ENCODE measurements at regions not wholly inside any gene's neighbourhood (a gene's known extent, or its start where the extent isn't known, plus 50 kb on each side); places are given as distances from the start of the nearest gene placed in this dataset.

DNA sequence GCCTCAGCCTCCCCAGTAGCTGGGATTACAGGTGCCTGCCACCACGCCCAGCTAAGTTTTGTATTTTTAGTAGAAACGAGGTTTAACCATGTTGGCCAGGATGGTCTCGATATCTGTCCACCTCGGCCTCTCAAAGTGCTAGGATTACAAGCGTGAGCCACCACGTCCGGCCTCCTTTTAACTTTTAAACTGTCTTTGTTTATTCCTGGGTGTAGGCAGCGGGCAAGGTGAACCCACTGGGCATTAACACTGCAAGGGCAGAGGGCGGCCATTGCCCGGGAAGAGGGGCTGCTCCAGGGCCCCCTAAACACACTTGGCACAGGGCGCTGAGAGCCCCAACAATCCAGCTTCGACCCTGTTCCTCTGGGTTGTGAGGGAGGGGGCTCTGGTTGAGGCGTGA is 693.6 kb downstream of the BRD1 start:
- DNase-seq: no peak
- WGBS, 5 donors: 82 to 90% (median 86%) methylated on average over 13 of the region's 13 CpGs
- intact Hi-C loops (cut with DNase I; ENCODE audit: low total_unique reads): no loop called here
- Histone ChIP-seq H3K4me3 (no peak overlapping the region), H3K9me3 (no peaks in the 10 kb centered on the region), H3K27ac (no peak overlapping the region), H3K4me1 (no peaks in the 10 kb centered on the region), H3K27me3 (replicated peaks in 1 of 7) (peaks cover 0 to 61% (median 3%) of the 10 kb centered on the region in 7 donors), H3K36me3 (no peaks in the 10 kb centered on the region)
- TF ChIP-seq, protein P1, sequence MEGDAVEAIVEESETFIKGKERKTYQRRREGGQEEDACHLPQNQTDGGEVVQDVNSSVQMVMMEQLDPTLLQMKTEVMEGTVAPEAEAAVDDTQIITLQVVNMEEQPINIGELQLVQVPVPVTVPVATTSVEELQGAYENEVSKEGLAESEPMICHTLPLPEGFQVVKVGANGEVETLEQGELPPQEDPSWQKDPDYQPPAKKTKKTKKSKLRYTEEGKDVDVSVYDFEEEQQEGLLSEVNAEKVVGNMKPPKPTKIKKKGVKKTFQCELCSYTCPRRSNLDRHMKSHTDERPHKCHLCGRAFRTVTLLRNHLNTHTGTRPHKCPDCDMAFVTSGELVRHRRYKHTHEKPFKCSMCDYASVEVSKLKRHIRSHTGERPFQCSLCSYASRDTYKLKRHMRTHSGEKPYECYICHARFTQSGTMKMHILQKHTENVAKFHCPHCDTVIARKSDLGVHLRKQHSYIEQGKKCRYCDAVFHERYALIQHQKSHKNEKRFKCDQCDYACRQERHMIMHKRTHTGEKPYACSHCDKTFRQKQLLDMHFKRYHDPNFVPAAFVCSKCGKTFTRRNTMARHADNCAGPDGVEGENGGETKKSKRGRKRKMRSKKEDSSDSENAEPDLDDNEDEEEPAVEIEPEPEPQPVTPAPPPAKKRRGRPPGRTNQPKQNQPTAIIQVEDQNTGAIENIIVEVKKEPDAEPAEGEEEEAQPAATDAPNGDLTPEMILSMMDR (IDR thresholded peaks at IDR 0.05 in 8 of 11, conservative IDR thresholded peaks at IDR 0.05 in 3 of 11): no peak
- TF ChIP-seq POLR2A (IDR thresholded peaks at IDR 0.05) (no peak), POLR2AphosphoS5 (IDR thresholded peaks at IDR 0.05) (no peak)

DNA sequence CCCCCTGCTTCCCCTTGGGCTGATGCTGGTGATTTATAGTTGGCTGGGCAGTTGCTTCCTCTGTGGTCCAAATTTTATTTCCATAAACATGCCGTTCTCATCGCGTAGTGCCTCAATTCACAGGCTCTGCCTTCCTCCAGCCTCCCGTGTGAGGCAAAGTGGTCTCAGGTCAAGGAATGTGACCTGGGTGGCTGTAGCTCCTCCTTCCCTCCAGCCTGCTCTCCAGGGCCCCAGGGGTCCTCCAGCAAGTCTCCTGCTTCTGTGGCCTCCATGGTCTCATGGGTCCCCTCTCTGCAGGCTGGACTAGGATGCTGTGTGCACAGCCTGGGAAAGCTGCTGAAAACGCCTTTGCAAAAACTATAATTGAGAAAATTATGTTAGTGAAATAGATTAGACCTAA is 694.1 kb downstream of the BRD1 start:
- no peaks in the 10 kb centered on the region for H3K9me3 ChIP-seq
- 15 to 24% (median 17%) methylated on average over 5 of the region's 5 CpGs for WGBS, 5 donors
- no peak for TF ChIP-seq POLR2A (IDR thresholded peaks at IDR 0.05)
- no peak for TF ChIP-seq POLR2AphosphoS5 (IDR thresholded peaks at IDR 0.05)
- TF ChIP-seq, protein P1 (IDR thresholded peaks at IDR 0.05 in 8 of 11, conservative IDR thresholded peaks at IDR 0.05 in 3 of 11): no peak
- intact Hi-C loops (cut with DNase I; ENCODE audit: low total_unique reads): no loop called here
- no peaks in the 10 kb centered on the region for H3K36me3 ChIP-seq
- H3K4me1 ChIP-seq: no peaks in the 10 kb centered on the region
- no peak for DNase-seq
- H3K27me3 ChIP-seq (replicated peaks in 1 of 7): peaks cover 0 to 61% (median 3%) of the 10 kb centered on the region in 7 donors
- H3K27ac ChIP-seq: no peak overlapping the region
- H3K4me3 ChIP-seq: no peak overlapping the region

DNA sequence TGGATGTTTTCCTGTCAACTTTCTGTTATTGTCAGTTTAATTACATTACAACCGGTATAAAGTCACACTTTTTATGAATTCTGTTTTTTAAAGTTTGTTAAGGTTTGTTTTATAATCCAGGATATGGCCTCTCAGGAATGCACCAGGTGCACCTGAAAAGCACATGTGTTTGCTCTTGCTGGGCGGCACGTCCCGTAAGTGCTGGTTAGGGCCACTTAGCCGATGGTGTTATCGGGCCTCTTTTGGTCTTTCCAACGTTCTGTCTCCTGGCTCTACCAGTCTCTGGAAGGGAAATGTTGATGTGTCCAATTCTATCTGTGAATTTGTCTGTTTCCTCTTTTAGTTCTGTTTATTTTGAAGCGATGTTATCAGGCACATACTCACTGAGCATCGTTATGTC is 695.7 kb downstream of the BRD1 start:
- H3K27ac ChIP-seq: no peak overlapping the region
- no peaks in the 10 kb centered on the region for H3K9me3 ChIP-seq
- H3K27me3 ChIP-seq (replicated peaks in 1 of 7): peaks cover 0 to 61% (median 3%) of the 10 kb centered on the region in 7 donors
- no peak overlapping the region for H3K4me3 ChIP-seq
- H3K36me3 ChIP-seq: no peaks in the 10 kb centered on the region
- intact Hi-C loops (cut with DNase I; ENCODE audit: low total_unique reads): no loop called here
- 46 to 54% (median 49%) methylated on average over 9 of the region's 9 CpGs for WGBS, 5 donors
- TF ChIP-seq, protein P1 (IDR thresholded peaks at IDR 0.05 in 8 of 11, conservative IDR thresholded peaks at IDR 0.05 in 3 of 11): no peak
- TF ChIP-seq POLR2AphosphoS5 (IDR thresholded peaks at IDR 0.05) (no peak), POLR2A (IDR thresholded peaks at IDR 0.05) (no peak)
- H3K4me1 ChIP-seq: no peaks in the 10 kb centered on the region
- DNase-seq: no peak

DNA sequence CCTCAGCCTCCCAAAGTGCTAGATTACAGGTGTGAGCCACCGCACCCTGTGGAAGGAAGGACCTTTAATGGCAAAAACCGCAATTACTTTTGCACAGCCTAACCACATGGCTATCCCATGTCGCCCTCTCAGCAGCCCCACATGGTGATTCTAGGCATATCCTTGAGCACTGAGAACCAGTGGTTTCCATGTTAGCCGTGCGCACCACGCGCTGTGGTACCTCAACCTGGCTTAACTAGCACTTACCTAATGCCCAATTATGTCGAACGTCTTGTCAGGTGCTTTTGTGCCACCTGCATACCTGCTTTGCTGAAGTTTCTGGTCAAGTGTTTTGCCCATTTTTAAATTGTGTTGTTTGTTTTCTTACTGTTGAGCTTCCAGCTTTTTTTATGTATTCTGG is 697.9 kb downstream of the BRD1 start:
- Histone ChIP-seq H3K9me3 (no peaks in the 10 kb centered on the region), H3K27ac (no peak overlapping the region), H3K36me3 (no peaks in the 10 kb centered on the region), H3K4me1 (no peaks in the 10 kb centered on the region), H3K4me3 (no peak overlapping the region), H3K27me3 (replicated peaks in 1 of 7) (peaks cover 0 to 41% (median 3%) of the 10 kb centered on the region in 7 donors)
- no peak for DNase-seq
- TF ChIP-seq POLR2AphosphoS5 (IDR thresholded peaks at IDR 0.05): no peak
- TF ChIP-seq POLR2A (IDR thresholded peaks at IDR 0.05): no peak
- TF ChIP-seq, protein P1 (IDR thresholded peaks at IDR 0.05 in 8 of 11, conservative IDR thresholded peaks at IDR 0.05 in 3 of 11): no peak
- intact Hi-C loops (cut with DNase I; ENCODE audit: low total_unique reads): no loop called here
- 91 to 98% (median 93%) methylated on average over 9 of the region's 9 CpGs for WGBS, 5 donors

All from spleen (tissue), 11 donors.